ENCODE measurements at regions not wholly inside any gene's neighbourhood (a gene's known extent, or its start where the extent isn't known, plus 50 kb on each side); places are given as distances from the start of the nearest gene placed in this dataset.

GRCh38 chr2:225190987-225191386, 148.7 kb upstream of the DOCK10 start:
- no peaks in the 10 kb centered on the region for H3K9me3 ChIP-seq (ENCODE audit: low read length)
- no peak overlapping the region for H3K27ac ChIP-seq (ENCODE audit: low read depth, low read length, poor library complexity, severe bottlenecking)
- no peaks in the 10 kb centered on the region for H3K79me2 ChIP-seq (ENCODE audit: insufficient read depth, low read depth, low read length)
- H3K4me3 ChIP-seq (ENCODE audit: low read depth, low read length, poor library complexity, severe bottlenecking), result no peak overlapping the region
- H3K9me2 ChIP-seq (ENCODE audit: insufficient read depth, low read length), result no peaks in the 10 kb centered on the region
- intact Hi-C loops (cut with micrococcal nuclease; ENCODE audit: unreplicated experiment), result no loop called here
- no peak for DNase-seq (ENCODE audit: low spot score)
- POLR2A ChIA-PET, result interaction anchor here (0.6 kb wide), 2 partner anchors 8 to 838 kb away, joined by 4 to 5 read pairs; no protein-coding TSS in a partner anchor
- H2AFZ ChIP-seq (ENCODE audit: low read length), result no peak overlapping the region
- no peaks in the 10 kb centered on the region for H3K4me1 ChIP-seq (ENCODE audit: insufficient read depth, low read length, poor library complexity, severe bottlenecking)
- H3K4me2 ChIP-seq (ENCODE audit: low read length), result no peak overlapping the region
- CTCF ChIA-PET (ENCODE audit: unreplicated experiment), result no interaction called here
- no TSS peak for BruUV-seq (replicated peaks)
- H3K36me3 ChIP-seq (ENCODE audit: insufficient read depth, low read length), result no peaks in the 10 kb centered on the region
- H4K20me1 ChIP-seq (ENCODE audit: insufficient read depth, low read length), result no peaks in the 10 kb centered on the region
- TF ChIP-seq CTCF (conservative IDR thresholded peaks at IDR 0.05; ENCODE audit: low read length) (no peak), EZH2phosphoT487 (IDR thresholded peaks at IDR 0.05; ENCODE audit: borderline replicate concordance, low read depth, low read length) (no peak)

GRCh38 chr2:225184948-225185347, 142.7 kb upstream of the DOCK10 start:
- DNase-seq (ENCODE audit: low spot score), result no peak
- TF ChIP-seq CTCF (conservative IDR thresholded peaks at IDR 0.05; ENCODE audit: low read length) (no peak), EZH2phosphoT487 (IDR thresholded peaks at IDR 0.05; ENCODE audit: borderline replicate concordance, low read depth, low read length) (no peak)
- H3K9me2 ChIP-seq (ENCODE audit: insufficient read depth, low read length), result no peaks in the 10 kb centered on the region
- no peaks in the 10 kb centered on the region for H3K4me1 ChIP-seq (ENCODE audit: insufficient read depth, low read length, poor library complexity, severe bottlenecking)
- no peak overlapping the region for H3K4me2 ChIP-seq (ENCODE audit: low read length)
- no peak overlapping the region for H3K4me3 ChIP-seq (ENCODE audit: low read depth, low read length, poor library complexity, severe bottlenecking)
- no peaks in the 10 kb centered on the region for H3K79me2 ChIP-seq (ENCODE audit: insufficient read depth, low read depth, low read length)
- POLR2A ChIA-PET, result interaction anchor here (0.6 kb wide), 1 partner anchor 1352 kb away, joined by 3 read pairs; no protein-coding TSS in a partner anchor
- no peaks in the 10 kb centered on the region for H4K20me1 ChIP-seq (ENCODE audit: insufficient read depth, low read length)
- no peak overlapping the region for H2AFZ ChIP-seq (ENCODE audit: low read length)
- CTCF ChIA-PET (ENCODE audit: unreplicated experiment), result no interaction called here
- BruUV-seq (replicated peaks), result no TSS peak
- intact Hi-C loops (cut with micrococcal nuclease; ENCODE audit: unreplicated experiment), result no loop called here
- H3K36me3 ChIP-seq (ENCODE audit: insufficient read depth, low read length), result no peaks in the 10 kb centered on the region
- no peak overlapping the region for H3K27ac ChIP-seq (ENCODE audit: low read depth, low read length, poor library complexity, severe bottlenecking)
- no peaks in the 10 kb centered on the region for H3K9me3 ChIP-seq (ENCODE audit: low read length)

- BruUV-seq (replicated peaks), result no TSS peak
- Histone ChIP-seq H3K27ac (ENCODE audit: low read depth, low read length, poor library complexity, severe bottlenecking) (no peak overlapping the region), H3K4me1 (ENCODE audit: insufficient read depth, low read length, poor library complexity, severe bottlenecking) (no peaks in the 10 kb centered on the region), H2AFZ (ENCODE audit: low read length) (no peak overlapping the region), H3K4me2 (ENCODE audit: low read length) (no peak overlapping the region), H3K4me3 (ENCODE audit: low read depth, low read length, poor library complexity, severe bottlenecking) (no peak overlapping the region), H4K20me1 (ENCODE audit: insufficient read depth, low read length) (no peaks in the 10 kb centered on the region), H3K36me3 (ENCODE audit: insufficient read depth, low read length) (no peaks in the 10 kb centered on the region), H3K9me3 (ENCODE audit: low read length) (no peaks in the 10 kb centered on the region), H3K79me2 (ENCODE audit: insufficient read depth, low read depth, low read length) (no peaks in the 10 kb centered on the region), H3K9me2 (ENCODE audit: insufficient read depth, low read length) (no peaks in the 10 kb centered on the region)
- no peak for DNase-seq (ENCODE audit: low spot score)
- ChIA-PET CTCF (ENCODE audit: unreplicated experiment) (interaction anchor here (0.6 kb wide), 1 partner anchor 1316 kb away, joined by 3 read pairs; no protein-coding TSS in a partner anchor), POLR2A (interaction anchor here (0.7 to 1.4 kb wide), 4 partner anchors 8 to 12 kb away, joined by 3 to 5 read pairs (median 3); no protein-coding TSS in a partner anchor)
- intact Hi-C loops (cut with micrococcal nuclease; ENCODE audit: unreplicated experiment), result no loop called here
- no peak for TF ChIP-seq CTCF (conservative IDR thresholded peaks at IDR 0.05; ENCODE audit: low read length)
- TF ChIP-seq EZH2phosphoT487 (IDR thresholded peaks at IDR 0.05; ENCODE audit: borderline replicate concordance, low read depth, low read length), result no peak
Measured at GRCh38 chr2:225182126-225182525, 139.9 kb upstream of the DOCK10 start.

Data from OCI-LY7 (cell line).